Type B pancreatic cell (in vitro differentiated cells): ENCODE measurements at regions not wholly inside any gene's neighbourhood (a gene's known extent, or its start where the extent isn't known, plus 50 kb on each side); places are given as distances from the start of the nearest gene placed in this dataset.

ENCODE experiments used
- DNase-seq: peaks from one replicate; pipeline ENCODE4 v3.0.0; 2021; ENCODE audit warnings: mixed read lengths; ENCODE audit not compliant: unreplicated experiment; ENCODE audit errors: extremely low spot score
- H3K27ac Mint-ChIP-seq: 2 replicates; pipeline ENCODE4 v1.8.0; 2021; ENCODE audit warnings: mild to moderate bottlenecking, mixed read lengths
- H3K27me3 Mint-ChIP-seq: 2 replicates; pipeline ENCODE4 v1.8.0; 2021; ENCODE audit warnings: mixed read lengths
- H3K36me3 Mint-ChIP-seq: 2 replicates; pipeline ENCODE4 v1.8.0; 2021; ENCODE audit warnings: mixed read lengths
- H3K4me1 Mint-ChIP-seq: one replicate; pipeline ENCODE4 v1.8.0; 2021; ENCODE audit warnings: mixed read lengths; ENCODE audit not compliant: unreplicated experiment
- H3K4me3 Mint-ChIP-seq: 2 replicates; pipeline ENCODE4 v1.8.0; 2021; ENCODE audit warnings: mild to moderate bottlenecking, mixed read lengths
- H3K9me3 Mint-ChIP-seq: 2 replicates; pipeline ENCODE4 v1.8.0; 2021; ENCODE audit warnings: mixed read lengths
- CTCF ChIP-seq: fragments of 200-600 bp; sonication (generic); conservative IDR thresholded peaks from 2 replicates; pipeline ENCODE4 v1.5.0; 2021; ENCODE audit warnings: antibody characterized with exemption, mild to moderate bottlenecking

GRCh38 chr13:30027569-30028455, 177.4 kb upstream of the UBL3 start:
- Mint-ChIP-seq H3K27ac (no peak overlapping the region), H3K4me3 (no peak overlapping the region), H3K36me3 (no peaks in the 10 kb centered on the region), H3K27me3 (no peaks in the 10 kb centered on the region), H3K9me3 (no peaks in the 10 kb centered on the region), H3K4me1 (peaks cover 5% of the 10 kb centered on the region)
- DNase-seq: no peak
- TF ChIP-seq CTCF: no peak

- H3K27ac Mint-ChIP-seq: no peak overlapping the region
- TF ChIP-seq CTCF: no peak
- H3K4me3 Mint-ChIP-seq: no peak overlapping the region
These were observed 176.5 kb upstream of the UBL3 start for GRCh38 chr13:30026909-30027308.

GRCh38 chr13:30026093-30026492, 175.7 kb upstream of the UBL3 start:
- no peaks in the 10 kb centered on the region for H3K9me3 Mint-ChIP-seq
- no peak for TF ChIP-seq CTCF
- no peaks in the 10 kb centered on the region for H3K36me3 Mint-ChIP-seq
- no peak overlapping the region for H3K27ac Mint-ChIP-seq
- no peak for DNase-seq
- no peaks in the 10 kb centered on the region for H3K27me3 Mint-ChIP-seq
- H3K4me1 Mint-ChIP-seq: peaks cover 7% of the 10 kb centered on the region
- H3K4me3 Mint-ChIP-seq: no peak overlapping the region

More at GRCh38 chr13:30026909-30027308, 176.5 kb upstream of the UBL3 start:
- Mint-ChIP-seq H3K36me3 (no peaks in the 10 kb centered on the region), H3K4me1 (peaks cover 7% of the 10 kb centered on the region), H3K27me3 (no peaks in the 10 kb centered on the region), H3K9me3 (no peaks in the 10 kb centered on the region)
- DNase-seq: no peak

GRCh38 chr13:30025351-30025750, 174.9 kb upstream of the UBL3 start:
- Mint-ChIP-seq H3K4me1 (peaks cover 12% of the 10 kb centered on the region), H3K27me3 (no peaks in the 10 kb centered on the region), H3K9me3 (no peaks in the 10 kb centered on the region), H3K27ac (peak overlapping the region; percentile 36), H3K4me3 (no peak overlapping the region), H3K36me3 (no peaks in the 10 kb centered on the region)
- no peak for DNase-seq
- TF ChIP-seq CTCF: no peak

GRCh38 chr13:30024125-30024865, 173.9 kb upstream of the UBL3 start:
- Mint-ChIP-seq H3K27ac (no peak overlapping the region), H3K36me3 (no peaks in the 10 kb centered on the region), H3K9me3 (no peaks in the 10 kb centered on the region), H3K4me1 (peaks cover 18% of the 10 kb centered on the region), H3K27me3 (peaks cover 4% of the 10 kb centered on the region), H3K4me3 (no peak overlapping the region)
- no peak for DNase-seq
- no peak for TF ChIP-seq CTCF
